AG04450 (cell line): ENCODE measurements at regions not wholly inside any gene's neighbourhood (a gene's known extent, or its start where the extent isn't known, plus 50 kb on each side); places are given as distances from the start of the nearest gene placed in this dataset.

Experiments used
- CTCF ChIA-PET: fragments of 300-600, 350-600 bp; formaldehyde crosslinking; extraction: SDS; loops from one replicate; lab custom pipeline; 2022; ENCODE audit warnings: antibody characterized with exemption, inconsistent platforms; lab: Charles Lee
- POLR2A ChIA-PET: fragments of 350-600 bp; formaldehyde crosslinking; extraction: SDS; loops from one replicate; lab custom pipeline; 2021; ENCODE audit warnings: antibody characterized with exemption, inconsistent platforms; lab: Yijun Ruan, JAX
- DNase-seq: peaks from one replicate; pipeline ENCODE4 v3.0.0-alpha.2; 2011; ENCODE audit warnings: low read depth, low spot score
- H3K27ac ChIP-seq: one replicate; pipeline ENCODE4 v1.5.1; 2012; ENCODE audit warnings: low read depth, low read length, control low read depth
- H3K27me3 ChIP-seq: one replicate; pipeline ENCODE4 v1.6.0; 2012; ENCODE audit warnings: low read length; ENCODE audit not compliant: control insufficient read depth, insufficient read depth
- H3K4me3 ChIP-seq: 2 replicates; pipeline ENCODE4 v1.5.1; 2011; ENCODE audit warnings: mild to moderate bottlenecking, low read depth, low read length, control low read depth
- H3K9me3 ChIP-seq: 2 replicates; pipeline ENCODE4 v1.5.1; 2012; ENCODE audit warnings: low read length; ENCODE audit not compliant: control insufficient read depth, insufficient read depth
- TF ChIP-seq, protein P1 (sequence below): IDR thresholded peaks from 2 replicates; pipeline ENCODE4 v1.5.1; 2011; ENCODE audit warnings: low read depth, low read length, control low read depth, inconsistent platforms

DNA sequence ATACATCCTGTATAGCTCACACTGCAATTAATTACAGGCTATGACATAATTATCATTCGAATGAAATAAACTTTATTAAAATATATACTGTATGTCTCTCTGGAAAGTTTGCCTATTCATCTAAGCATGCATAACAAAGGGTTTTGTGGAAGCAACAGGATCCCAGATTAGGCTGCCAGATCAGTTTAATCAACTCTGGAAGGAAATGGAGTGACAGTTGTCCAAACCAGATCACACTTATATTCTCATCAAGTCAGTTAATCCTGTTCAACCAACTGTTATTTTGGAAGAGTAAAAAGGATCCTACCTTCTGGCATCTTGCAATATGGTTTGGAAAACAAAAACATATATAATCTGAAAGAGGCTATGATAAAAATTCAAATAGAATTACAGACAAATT is 312.2 kb downstream of the FAT4 start:
- TF ChIP-seq, protein P1, sequence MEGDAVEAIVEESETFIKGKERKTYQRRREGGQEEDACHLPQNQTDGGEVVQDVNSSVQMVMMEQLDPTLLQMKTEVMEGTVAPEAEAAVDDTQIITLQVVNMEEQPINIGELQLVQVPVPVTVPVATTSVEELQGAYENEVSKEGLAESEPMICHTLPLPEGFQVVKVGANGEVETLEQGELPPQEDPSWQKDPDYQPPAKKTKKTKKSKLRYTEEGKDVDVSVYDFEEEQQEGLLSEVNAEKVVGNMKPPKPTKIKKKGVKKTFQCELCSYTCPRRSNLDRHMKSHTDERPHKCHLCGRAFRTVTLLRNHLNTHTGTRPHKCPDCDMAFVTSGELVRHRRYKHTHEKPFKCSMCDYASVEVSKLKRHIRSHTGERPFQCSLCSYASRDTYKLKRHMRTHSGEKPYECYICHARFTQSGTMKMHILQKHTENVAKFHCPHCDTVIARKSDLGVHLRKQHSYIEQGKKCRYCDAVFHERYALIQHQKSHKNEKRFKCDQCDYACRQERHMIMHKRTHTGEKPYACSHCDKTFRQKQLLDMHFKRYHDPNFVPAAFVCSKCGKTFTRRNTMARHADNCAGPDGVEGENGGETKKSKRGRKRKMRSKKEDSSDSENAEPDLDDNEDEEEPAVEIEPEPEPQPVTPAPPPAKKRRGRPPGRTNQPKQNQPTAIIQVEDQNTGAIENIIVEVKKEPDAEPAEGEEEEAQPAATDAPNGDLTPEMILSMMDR, result no peak
- Histone ChIP-seq H3K27ac (no peak overlapping the region), H3K9me3 (no peaks in the 10 kb centered on the region), H3K27me3 (no peaks in the 10 kb centered on the region), H3K4me3 (no peak overlapping the region)
- ChIA-PET CTCF (no interaction called here), POLR2A (no interaction called here)
- DNase-seq, result no peak

DNA sequence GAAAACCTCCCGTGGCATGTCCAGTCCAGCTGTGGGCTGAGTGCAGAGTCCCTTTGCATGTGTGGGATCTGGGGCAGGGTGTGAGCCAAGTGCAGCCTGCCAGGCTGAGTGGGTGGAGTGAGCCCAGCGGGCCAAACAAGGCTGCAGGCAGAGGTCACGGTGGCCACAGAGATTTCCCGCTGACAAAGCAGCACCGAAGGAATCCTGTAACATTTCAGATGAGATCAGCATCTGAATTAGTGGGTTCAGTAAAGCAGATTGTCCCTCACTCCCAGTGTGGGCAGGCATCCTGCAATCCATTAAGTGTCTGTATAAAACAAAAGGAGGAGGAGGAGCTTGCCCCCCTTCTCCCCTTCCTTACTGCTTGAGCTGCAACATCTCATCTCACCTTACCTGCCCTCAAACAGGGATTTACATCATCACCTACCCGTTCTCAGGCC is 324.4 kb downstream of the FAT4 start:
- H3K27ac ChIP-seq, result no peak overlapping the region
- POLR2A ChIA-PET, result no interaction called here
- H3K4me3 ChIP-seq, result no peak overlapping the region
- H3K9me3 ChIP-seq, result no peaks in the 10 kb centered on the region
- CTCF ChIA-PET, result no interaction called here
- no peak for DNase-seq
- H3K27me3 ChIP-seq, result no peaks in the 10 kb centered on the region
- TF ChIP-seq, protein P1, result no peak

DNA sequence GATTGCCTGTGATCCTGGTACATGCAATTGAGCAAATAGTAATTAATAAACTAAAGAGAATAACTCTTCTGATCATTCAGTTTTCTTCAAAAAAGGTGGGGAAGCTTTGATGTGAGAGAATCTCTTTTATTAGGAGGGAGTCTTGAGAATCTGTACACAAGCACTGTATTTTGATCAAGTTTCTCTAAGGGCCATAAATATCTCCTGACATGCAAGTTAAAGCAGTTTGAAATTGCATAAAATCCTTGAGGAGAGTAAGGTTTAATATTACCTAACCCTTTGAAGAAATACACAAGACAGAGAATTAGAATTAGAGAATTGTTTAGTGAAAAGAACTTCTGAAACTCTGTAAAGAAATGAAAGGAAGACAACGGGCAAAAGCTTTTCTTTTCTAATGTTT is 326.9 kb downstream of the FAT4 start:
- DNase-seq, result no peak
- Histone ChIP-seq H3K9me3 (no peaks in the 10 kb centered on the region), H3K27ac (no peak overlapping the region), H3K4me3 (no peak overlapping the region), H3K27me3 (no peaks in the 10 kb centered on the region)
- POLR2A ChIA-PET, result no interaction called here
- CTCF ChIA-PET, result no interaction called here
- TF ChIP-seq, protein P1, result no peak

DNA sequence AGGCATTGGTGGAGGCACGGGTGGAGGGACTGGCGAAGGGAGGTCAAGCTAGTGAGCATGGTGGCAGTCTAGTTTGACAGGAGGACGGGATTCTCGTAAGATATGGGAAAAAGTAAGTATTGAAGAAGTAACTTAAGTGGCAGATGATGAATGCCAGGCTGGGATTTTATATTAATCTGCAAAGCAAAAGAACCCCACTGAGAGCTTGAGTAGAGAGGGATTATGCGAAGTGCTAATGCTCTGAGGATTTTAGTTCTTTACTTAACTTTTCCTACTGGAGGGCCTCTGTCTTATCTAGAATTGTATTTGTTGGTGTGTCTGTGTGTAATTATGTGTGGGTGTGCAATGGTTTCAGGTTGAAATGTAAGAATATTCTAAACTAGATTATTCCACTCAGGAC is 327.9 kb downstream of the FAT4 start:
- Histone ChIP-seq H3K4me3 (no peak overlapping the region), H3K27ac (no peak overlapping the region), H3K27me3 (no peaks in the 10 kb centered on the region), H3K9me3 (no peaks in the 10 kb centered on the region)
- ChIA-PET POLR2A (no interaction called here), CTCF (no interaction called here)
- TF ChIP-seq, protein P1, result no peak
- DNase-seq, result no peak

DNA sequence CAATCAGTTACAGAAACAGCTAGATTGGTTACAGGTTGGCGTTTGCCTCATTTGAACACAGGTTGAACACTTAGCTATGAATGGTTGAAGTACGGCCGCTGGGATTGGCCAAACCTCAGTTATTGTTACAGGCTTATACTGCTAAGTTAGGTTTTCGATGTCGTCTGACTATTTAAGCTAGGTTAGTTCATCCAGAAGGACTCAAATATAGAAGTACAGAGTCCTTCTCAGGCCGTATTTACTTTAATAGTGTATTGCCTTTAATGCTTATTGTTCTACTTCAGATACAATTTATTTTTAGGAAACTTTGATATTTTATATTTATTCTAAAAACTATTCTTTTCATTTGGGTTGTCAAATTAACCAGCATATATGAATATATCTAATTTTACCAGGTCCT is 334.7 kb downstream of the FAT4 start:
- TF ChIP-seq, protein P1, result no peak
- Histone ChIP-seq H3K9me3 (peaks cover 6% of the 10 kb centered on the region; the same call in 1 of the 2 replicates), H3K4me3 (no peak overlapping the region), H3K27me3 (no peaks in the 10 kb centered on the region), H3K27ac (no peak overlapping the region)
- no peak for DNase-seq
- CTCF ChIA-PET, result interaction anchor here (0.7 kb wide), 1 partner anchor 340 kb away, joined by 3 read pairs; no protein-coding TSS in a partner anchor
- POLR2A ChIA-PET, result no interaction called here
